K562 (cell line): ENCODE measurements at regions not wholly inside any gene's neighbourhood (a gene's known extent, or its start where the extent isn't known, plus 50 kb on each side); places are given as distances from the start of the nearest gene placed in this dataset.

Experiments used
- ATAC-seq: fragments of 200-7000 bp; cut with Tn5 transposase; 3 replicates; pipeline ENCODE4 v1.9.1; 2020; ENCODE audit warnings: moderate library complexity
- BruUV-seq: library from RNA; stranded (reverse); fragments of 400-500 nt; replicated peaks from 2 replicates; lab custom pipeline; 2021; lab: Mats Ljungman, UMichigan
- CTCF ChIA-PET: fragments of 300-600 bp; formaldehyde crosslinking; extraction: SDS; loops from one replicate; lab custom pipeline; 2021; ENCODE audit warnings: low intra/inter-chr PET ratio; lab: Yijun Ruan, JAX
- POLR2A ChIA-PET: fragments of 300-600, 350-650 bp; sonication (Branson Sonifier 250); formaldehyde crosslinking; extraction: SDS; loops from one replicate; lab custom pipeline; 2021; ENCODE audit warnings: antibody characterized with exemption, inconsistent platforms; lab: Yijun Ruan, JAX
- DNase-seq, 4 experiments: peaks; one replicate each; pipeline versions ENCODE4 v3.0.0 to v3.0.0-alpha.2; 2011 to 2018; ENCODE audit warnings: low spot score in 3 of 4, mixed read lengths in 3 of 4; ENCODE audit errors: extremely low read depth in 1 of 4
- FAIRE-seq: peaks from 2 replicates; lab custom pipeline; 2011; peaks lifted over from hg19 to GRCh38; lab: Jason Lieb, UNC
- H2AFZ ChIP-seq: 2 replicates; pipeline ENCODE4 v1.6.0; 2011; ENCODE audit warnings: low read depth, low read length, control low read depth, inconsistent platforms
- H3K27ac ChIP-seq: fragments of 200-600 bp; 3 replicates; pipeline ENCODE4 v1.8.0; 2011; ENCODE audit warnings: low read depth, mild to moderate bottlenecking, control low read depth, inconsistent platforms, low read length, moderate library complexity, mixed read lengths; ENCODE audit errors: extremely low read depth
- H3K27me3 ChIP-seq, 2 experiments: fragments of 300-600 bp in 1 of 2; 2 replicates in 1 of 2; 3 replicates in 1 of 2; pipeline versions ENCODE4 v1.6.0 to v1.8.0; 2011; ENCODE audit warnings: inconsistent platforms in 2 of 2, low read length in 2 of 2, mild to moderate bottlenecking in 1 of 2, mixed read lengths in 1 of 2, moderate library complexity in 1 of 2; ENCODE audit not compliant: control insufficient read depth in 2 of 2, insufficient read depth in 2 of 2
- H3K36me3 ChIP-seq: fragments of 300-600 bp; 3 replicates; pipeline ENCODE4 v1.8.0; 2011; ENCODE audit warnings: mild to moderate bottlenecking, low read length, inconsistent platforms; ENCODE audit not compliant: control insufficient read depth, insufficient read depth
- H3K4me1 ChIP-seq, 2 experiments: fragments of 200-600 bp in 1 of 2; replicated peaks in 1 of 2; 2 replicates in 1 of 2; 3 replicates in 1 of 2; pipeline versions ENCODE4 v1.5.1 to v1.8.0; 2011; ENCODE audit warnings: inconsistent platforms in 2 of 2, low read length in 2 of 2, mild to moderate bottlenecking in 1 of 2, mixed read lengths in 1 of 2, moderate library complexity in 1 of 2; ENCODE audit not compliant: control insufficient read depth in 2 of 2, insufficient read depth in 2 of 2
- H3K4me2 ChIP-seq: 2 replicates; pipeline ENCODE4 v1.6.1; 2011; ENCODE audit warnings: low read length, control low read depth, inconsistent platforms, mixed read lengths; ENCODE audit not compliant: insufficient read depth
- H3K4me3 ChIP-seq: fragments of 200-600 bp; sonication (generic), shearing (Covaris generic); 2 replicates; pipeline ENCODE4 v1.5.1; 2016; ENCODE audit warnings: control low read depth, inconsistent platforms
- H3K79me2 ChIP-seq: fragments of 200-600 bp; 3 replicates; pipeline ENCODE4 v1.8.0; 2011; ENCODE audit warnings: low read length, inconsistent platforms; ENCODE audit not compliant: control insufficient read depth, insufficient read depth
- H3K9ac ChIP-seq, 2 experiments: 2 replicates each; pipeline versions ENCODE4 v1.6.0 to v1.6.1; 2011; ENCODE audit warnings: low read depth in 2 of 2, low read length in 2 of 2, control low read depth in 1 of 2, inconsistent platforms in 1 of 2, mild to moderate bottlenecking in 1 of 2, mixed read lengths in 1 of 2; ENCODE audit not compliant: insufficient read depth in 1 of 2
- H3K9me1 ChIP-seq: one replicate; pipeline ENCODE4 v1.6.0; 2011; ENCODE audit warnings: inconsistent platforms, mild to moderate bottlenecking, low read length, moderate library complexity; ENCODE audit not compliant: control insufficient read depth, insufficient read depth
- H3K9me3 ChIP-seq: replicated peaks from 2 replicates; pipeline ENCODE4 v1.5.1; 2011; ENCODE audit warnings: low read depth, low read length, inconsistent platforms; ENCODE audit not compliant: control insufficient read depth, insufficient read depth
- H4K20me1 ChIP-seq: replicated peaks from 2 replicates; pipeline ENCODE4 v1.6.1; 2011; ENCODE audit warnings: low read length, inconsistent platforms, mixed read lengths; ENCODE audit not compliant: control insufficient read depth, insufficient read depth
- ADNP ChIP-seq: fragments of 200-800 bp; sonication (Bioruptor generic); IDR thresholded peaks from 2 replicates; pipeline ENCODE4 v1.6.1; 2016; ENCODE audit warnings: missing genetic modification characterization, missing compliant biosample characterization
- BCLAF1 ChIP-seq, 2 experiments: fragments of 450-650 bp in 1 of 2; IDR thresholded peaks; 2 replicates each; pipeline ENCODE4 v1.6.1; 2011 to 2017; ENCODE audit warnings: low read depth in 2 of 2, antibody characterized with exemption in 1 of 2, borderline replicate concordance in 1 of 2, low read length in 1 of 2, mild to moderate bottlenecking in 1 of 2, mixed read lengths in 1 of 2; ENCODE audit not compliant: control insufficient read depth in 1 of 2
- EP400 ChIP-seq: fragments of 450-650 bp; IDR thresholded peaks from 2 replicates; pipeline ENCODE4 v1.6.1; 2017; ENCODE audit warnings: antibody characterized with exemption, mild to moderate bottlenecking, moderate library complexity
- UBTF ChIP-seq, 2 experiments: IDR thresholded peaks; 2 replicates each; pipeline ENCODE4 v1.6.1; 2012; ENCODE audit warnings: improper control_type of control experiment in 2 of 2, low read depth in 2 of 2, low read length in 2 of 2, borderline replicate concordance in 1 of 2
- ZNF133 ChIP-seq: fragments of 250-450 bp; sonication (Bioruptor Pico); IDR thresholded peaks from 2 replicates; pipeline ENCODE4 v1.4.0; 2020; ENCODE audit warnings: mild to moderate bottlenecking
- in situ Hi-C: fragments of 300-500 bp; cut with MboI; formaldehyde crosslinking; loops from 4 replicates; pipeline ENCODE4 v1.15.0; 2018; ENCODE audit warnings: inconsistent platforms, mixed read lengths
- intact Hi-C: fragments of 100-400 bp; cut with micrococcal nuclease; formaldehyde crosslinking; loops from 2 replicates; pipeline ENCODE4 v1.14.2; 2022

GRCh38 chr10:2366264-2366931, 629.1 kb upstream of the ADARB2 start:
- DNase-seq (no peak), ATAC-seq (no peak), FAIRE-seq (no peak)
- no peaks in the 10 kb centered on the region for H3K4me1 ChIP-seq
- H3K9ac ChIP-seq, result no peak overlapping the region
- H3K27ac ChIP-seq, result no peak overlapping the region
- BruUV-seq, result no TSS peak
- H3K9me1 ChIP-seq, result no peaks in the 10 kb centered on the region
- H3K27me3 ChIP-seq, result peaks cover 0 to 7% of the 10 kb centered on the region in 2 experiments; a peak in 2 of 5 replicates
- no peaks in the 10 kb centered on the region for H4K20me1 ChIP-seq
- ChIA-PET POLR2A (no interaction called here), CTCF (no interaction called here)
- TF ChIP-seq UBTF (IDR thresholded peaks at IDR 0.05; ENCODE audit: borderline replicate concordance in 1 of 2, low read depth in 2 of 2, low read length in 2 of 2) (no peak), BCLAF1 (IDR thresholded peaks at IDR 0.05; ENCODE audit: borderline replicate concordance in 1 of 2, control insufficient read depth in 1 of 2, low read depth in 2 of 2, low read length in 1 of 2) (no peak), ZNF133 (CRISPR knock-in tag) (no peak), ADNP (tag) (no peak), EP400 (no peak)
- intact Hi-C loops (no loop called here), in situ Hi-C loops (no loop called here)
- H3K4me2 ChIP-seq, result no peak overlapping the region
- no peak overlapping the region for H2AFZ ChIP-seq
- H3K9me3 ChIP-seq, result no peaks in the 10 kb centered on the region
- no peak overlapping the region for H3K4me3 ChIP-seq
- H3K36me3 ChIP-seq, result no peaks in the 10 kb centered on the region
- H3K79me2 ChIP-seq, result no peaks in the 10 kb centered on the region
